ENCODE measurements at regions not wholly inside any gene's neighbourhood (a gene's known extent, or its start where the extent isn't known, plus 50 kb on each side); places are given as distances from the start of the nearest gene placed in this dataset.

GRCh38 chr11:122317305-122317704 lies 201.3 kb upstream of the BLID start:
- TF ChIP-seq EZH2 (IDR thresholded peaks at IDR 0.05; ENCODE audit: low read length, unreplicated experiment), result no peak
- TF ChIP-seq CTCF (conservative IDR thresholded peaks at IDR 0.05; ENCODE audit: low read depth, low read length), result no peak

Measured in PC-3 (cell line).